MM.1S (cell line): ENCODE measurements at regions not wholly inside any gene's neighbourhood (a gene's known extent, or its start where the extent isn't known, plus 50 kb on each side); places are given as distances from the start of the nearest gene placed in this dataset.

Experiments
- EZH2 ChIP-seq: fragments of 300-600 bp; sonication (generic); optimal IDR thresholded peaks from 2 replicates; pipeline ENCODE3; 2017; ENCODE audit warnings: low read depth, mild to moderate bottlenecking, antibody characterized with exemption, low read length, mixed read lengths
- EZH2phosphoT487 ChIP-seq: fragments of 300-600 bp; sonication (generic); IDR thresholded peaks from 2 replicates; pipeline ENCODE4 v1.6.1; 2018; ENCODE audit warnings: antibody characterized with exemption, low read length
- TF ChIP-seq, protein P1 (sequence below): fragments of 300-600 bp; sonication (generic); IDR thresholded peaks from 2 replicates; pipeline ENCODE4 v1.5.1; 2016; ENCODE audit warnings: antibody characterized with exemption, low read length, mixed read lengths

DNA sequence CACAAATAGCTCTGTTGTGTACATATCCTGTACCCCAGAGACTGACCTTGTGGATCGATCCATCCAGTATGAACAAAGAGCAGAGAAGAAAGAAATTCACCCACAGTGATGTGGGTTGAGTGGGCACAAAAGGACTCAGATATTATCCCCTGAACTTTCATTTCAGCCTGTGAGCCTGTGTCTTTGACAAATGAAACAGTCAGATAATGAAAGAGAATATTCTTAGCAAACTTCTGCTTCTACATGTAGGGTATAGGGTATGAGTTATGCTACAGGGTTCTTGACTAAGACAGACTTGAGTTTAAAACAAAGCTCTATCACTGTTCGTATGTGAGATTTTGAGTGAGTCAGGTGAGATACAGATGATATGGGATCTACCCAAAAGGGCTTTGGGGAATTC, 359.7 kb downstream of the MAFB start:
- TF ChIP-seq, protein P1, sequence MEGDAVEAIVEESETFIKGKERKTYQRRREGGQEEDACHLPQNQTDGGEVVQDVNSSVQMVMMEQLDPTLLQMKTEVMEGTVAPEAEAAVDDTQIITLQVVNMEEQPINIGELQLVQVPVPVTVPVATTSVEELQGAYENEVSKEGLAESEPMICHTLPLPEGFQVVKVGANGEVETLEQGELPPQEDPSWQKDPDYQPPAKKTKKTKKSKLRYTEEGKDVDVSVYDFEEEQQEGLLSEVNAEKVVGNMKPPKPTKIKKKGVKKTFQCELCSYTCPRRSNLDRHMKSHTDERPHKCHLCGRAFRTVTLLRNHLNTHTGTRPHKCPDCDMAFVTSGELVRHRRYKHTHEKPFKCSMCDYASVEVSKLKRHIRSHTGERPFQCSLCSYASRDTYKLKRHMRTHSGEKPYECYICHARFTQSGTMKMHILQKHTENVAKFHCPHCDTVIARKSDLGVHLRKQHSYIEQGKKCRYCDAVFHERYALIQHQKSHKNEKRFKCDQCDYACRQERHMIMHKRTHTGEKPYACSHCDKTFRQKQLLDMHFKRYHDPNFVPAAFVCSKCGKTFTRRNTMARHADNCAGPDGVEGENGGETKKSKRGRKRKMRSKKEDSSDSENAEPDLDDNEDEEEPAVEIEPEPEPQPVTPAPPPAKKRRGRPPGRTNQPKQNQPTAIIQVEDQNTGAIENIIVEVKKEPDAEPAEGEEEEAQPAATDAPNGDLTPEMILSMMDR: no peak
- TF ChIP-seq EZH2: no peak
- TF ChIP-seq EZH2phosphoT487: no peak
